Psoas muscle (tissue), 7 donors: ENCODE measurements at regions not wholly inside any gene's neighbourhood (a gene's known extent, or its start where the extent isn't known, plus 50 kb on each side); places are given as distances from the start of the nearest gene placed in this dataset.

Experiments used
- ATAC-seq, 4 donors: fragments of 200-7000 bp; cut with Tn5 transposase; one replicate each; pipeline ENCODE4 v1.9.1; 2020; ENCODE audit warnings: moderate library complexity in 3 of 4, mild to moderate bottlenecking in 2 of 4
- DNase-seq, 2 donors: peaks; one replicate each; pipeline ENCODE4 v3.0.0-alpha.2; 2020
- H3K27ac ChIP-seq: fragments of 200-600 bp; one replicate; pipeline ENCODE4 v1.8.0; 2022
- H3K27me3 ChIP-seq, 3 donors: fragments of 200-600 bp in 1 of 3; one replicate each; pipeline versions ENCODE4 v1.6.1 to v1.8.0; 2013 to 2022; ENCODE audit warnings: low read length in 2 of 3, mild to moderate bottlenecking in 2 of 3, moderate library complexity in 1 of 3; ENCODE audit not compliant: insufficient read depth in 3 of 3
- H3K36me3 ChIP-seq, 2 donors: fragments of 200-600 bp in 1 of 2; one replicate each; pipeline versions ENCODE4 v1.6.1 to v1.8.0; 2013 to 2022; ENCODE audit warnings: low read depth in 1 of 2, mild to moderate bottlenecking in 1 of 2, moderate library complexity in 1 of 2; ENCODE audit not compliant: insufficient read depth in 1 of 2
- H3K4me1 ChIP-seq: fragments of 200-600 bp; one replicate; pipeline ENCODE4 v1.8.0; 2022
- H3K4me3 ChIP-seq: fragments of 200-600 bp; one replicate; pipeline ENCODE4 v1.8.0; 2022; ENCODE audit warnings: mild to moderate bottlenecking
- H3K9me3 ChIP-seq: fragments of 200-600 bp; one replicate; pipeline ENCODE4 v1.8.0; 2022
- WGBS, 3 donors: extraction: QIAGEN DNeasy Blood & Tissue Kit; methylation state at CpG; one replicate each; pipeline versions ENCODE4 v1.1.6 to v1.1.7; 2013; 5-methylcytosine and 5-hydroxymethylcytosine counted together
- intact Hi-C, 2 donors: fragments of 100-400 bp; cut with DNase I; formaldehyde crosslinking; loops; one replicate each; pipeline versions ENCODE4 v1.11.0 to v1.14.2; 2022
- TF ChIP-seq, protein P1 (sequence below): fragments of 200-600 bp; IDR thresholded peaks from one replicate; pipeline ENCODE4 v1.8.0; 2022; ENCODE audit warnings: antibody characterized with exemption
- donor health status: healthy with polysubstance abuse.
- donor health status: DM: no; HTN: no; CAD: no; lungs with moderate emphysema.
- donor health status: Bipolar disorder and iron deficiency.
- donor health status: healthy.
- donor health status: DM: yes; HTN: yes; CAD: no.
- donor health status: DM: no; HTN: no; CAD: no.
- donor health status: DM: yes; HTN: yes; CAD: no.

DNA sequence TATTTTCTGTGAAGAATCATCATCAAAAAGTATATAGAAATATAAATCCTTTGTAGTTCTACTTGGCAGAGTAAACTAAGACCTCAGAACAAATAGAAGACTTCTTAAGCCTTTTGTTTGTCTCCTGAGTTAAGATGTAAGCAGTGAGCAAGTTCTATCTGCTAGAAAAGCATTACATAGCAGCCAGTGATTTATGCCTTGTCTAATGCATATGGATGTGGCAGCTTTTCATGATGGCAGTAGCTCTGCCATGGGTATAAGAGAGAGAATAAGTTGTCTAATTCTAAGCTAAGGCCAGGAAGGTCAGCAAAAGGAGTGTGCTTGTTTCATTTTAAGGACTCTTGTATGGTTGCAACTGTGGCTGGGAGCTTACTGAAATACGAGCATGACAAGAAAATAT, 920.2 kb downstream of the GRIK2 start:
- H3K27ac ChIP-seq: no peak overlapping the region
- no peaks in the 10 kb centered on the region for H3K27me3 ChIP-seq
- ATAC-seq (no peak), DNase-seq (no peak)
- H3K36me3 ChIP-seq: no peaks in the 10 kb centered on the region
- no peaks in the 10 kb centered on the region for H3K4me1 ChIP-seq
- H3K4me3 ChIP-seq: no peak overlapping the region
- TF ChIP-seq, protein P1, sequence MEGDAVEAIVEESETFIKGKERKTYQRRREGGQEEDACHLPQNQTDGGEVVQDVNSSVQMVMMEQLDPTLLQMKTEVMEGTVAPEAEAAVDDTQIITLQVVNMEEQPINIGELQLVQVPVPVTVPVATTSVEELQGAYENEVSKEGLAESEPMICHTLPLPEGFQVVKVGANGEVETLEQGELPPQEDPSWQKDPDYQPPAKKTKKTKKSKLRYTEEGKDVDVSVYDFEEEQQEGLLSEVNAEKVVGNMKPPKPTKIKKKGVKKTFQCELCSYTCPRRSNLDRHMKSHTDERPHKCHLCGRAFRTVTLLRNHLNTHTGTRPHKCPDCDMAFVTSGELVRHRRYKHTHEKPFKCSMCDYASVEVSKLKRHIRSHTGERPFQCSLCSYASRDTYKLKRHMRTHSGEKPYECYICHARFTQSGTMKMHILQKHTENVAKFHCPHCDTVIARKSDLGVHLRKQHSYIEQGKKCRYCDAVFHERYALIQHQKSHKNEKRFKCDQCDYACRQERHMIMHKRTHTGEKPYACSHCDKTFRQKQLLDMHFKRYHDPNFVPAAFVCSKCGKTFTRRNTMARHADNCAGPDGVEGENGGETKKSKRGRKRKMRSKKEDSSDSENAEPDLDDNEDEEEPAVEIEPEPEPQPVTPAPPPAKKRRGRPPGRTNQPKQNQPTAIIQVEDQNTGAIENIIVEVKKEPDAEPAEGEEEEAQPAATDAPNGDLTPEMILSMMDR: no peak
- H3K9me3 ChIP-seq: no peaks in the 10 kb centered on the region
- intact Hi-C loops: no loop called here
- 47 to 58% (median 54%) methylated on average over 1 of the region's 1 CpG for WGBS, 3 donors

DNA sequence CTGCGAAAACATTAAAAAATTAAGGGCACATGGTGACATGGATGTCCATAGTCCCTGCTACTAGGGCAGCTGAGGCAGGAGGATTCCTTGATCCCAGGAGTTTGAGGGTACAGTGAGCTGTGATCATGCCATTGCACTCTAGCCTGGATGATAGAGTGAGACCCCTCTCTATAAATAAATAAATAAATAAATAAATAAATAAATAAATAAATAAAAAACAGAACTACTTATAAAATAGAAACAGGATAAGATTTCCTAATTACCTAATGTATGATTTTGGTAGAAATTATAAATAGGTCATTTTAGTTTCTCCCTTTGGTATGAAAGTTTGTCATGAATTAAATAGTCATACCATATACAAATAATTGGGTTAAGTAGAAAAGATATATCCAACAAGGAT, 916.2 kb downstream of the GRIK2 start:
- Histone ChIP-seq H3K9me3 (no peaks in the 10 kb centered on the region), H3K4me1 (no peaks in the 10 kb centered on the region), H3K27me3 (no peaks in the 10 kb centered on the region), H3K27ac (no peak overlapping the region), H3K4me3 (no peak overlapping the region), H3K36me3 (no peaks in the 10 kb centered on the region)
- TF ChIP-seq, protein P1: no peak
- ATAC-seq: no peak
- no peak for DNase-seq
- WGBS, 3 donors: 92 to 97% (median 92%) methylated on average over 1 of the region's 1 CpG
- intact Hi-C loops: no loop called here

DNA sequence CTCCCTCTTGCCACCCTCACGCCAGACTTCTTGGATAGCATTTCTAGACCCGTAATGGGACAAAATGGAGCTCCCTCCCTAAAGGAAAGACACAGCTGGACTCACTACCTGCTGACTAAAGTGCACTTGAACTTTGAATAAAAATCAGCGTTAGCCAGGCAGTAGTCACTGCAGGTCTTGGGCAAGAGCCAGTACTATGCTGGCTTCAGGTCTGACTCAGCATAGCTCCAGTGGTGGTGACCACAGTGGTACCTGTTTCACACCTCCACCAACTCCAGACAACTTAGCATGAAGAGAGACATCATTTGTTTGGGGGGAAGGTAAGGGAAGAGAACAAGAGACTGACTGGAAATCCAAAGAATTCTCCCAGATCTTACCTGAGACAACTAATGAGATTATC, 906.8 kb downstream of the GRIK2 start:
- TF ChIP-seq, protein P1: no peak
- DNase-seq: no peak
- Histone ChIP-seq H3K36me3 (no peaks in the 10 kb centered on the region), H3K4me3 (no peak overlapping the region), H3K9me3 (no peaks in the 10 kb centered on the region), H3K4me1 (no peaks in the 10 kb centered on the region), H3K27me3 (no peaks in the 10 kb centered on the region), H3K27ac (no peak overlapping the region)
- no peak for ATAC-seq
- 78 to 88% (median 83%) methylated on average over 3 of the region's 3 CpGs for WGBS, 3 donors
- intact Hi-C loops: no loop called here

DNA sequence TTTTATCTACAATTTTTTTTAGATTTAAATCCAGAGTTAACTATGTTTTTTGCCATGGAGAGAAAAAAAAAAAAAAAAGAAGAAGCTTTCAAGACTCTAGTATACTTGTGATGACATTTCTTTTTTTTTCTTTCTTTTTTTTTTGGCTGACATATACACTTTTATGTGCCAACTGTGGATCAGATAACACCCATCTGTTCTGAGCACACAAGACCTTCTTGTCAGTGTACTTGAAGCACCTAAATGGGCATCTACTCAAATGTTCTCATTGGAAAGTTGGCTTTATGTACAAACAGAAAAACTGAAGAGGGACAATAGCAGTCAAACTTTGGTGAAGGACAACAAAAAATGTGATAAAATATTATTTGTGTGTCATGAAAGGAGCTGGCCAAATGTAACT, 904.5 kb downstream of the GRIK2 start:
- Histone ChIP-seq H3K27me3 (no peaks in the 10 kb centered on the region), H3K9me3 (no peaks in the 10 kb centered on the region), H3K36me3 (no peaks in the 10 kb centered on the region), H3K4me3 (no peak overlapping the region), H3K27ac (no peak overlapping the region), H3K4me1 (no peaks in the 10 kb centered on the region)
- DNase-seq (no peak), ATAC-seq (no peak)
- TF ChIP-seq, protein P1: no peak
- intact Hi-C loops: no loop called here
